Trophoblast cell (in vitro differentiated cells and primary cell): ENCODE measurements at regions not wholly inside any gene's neighbourhood (a gene's known extent, or its start where the extent isn't known, plus 50 kb on each side); places are given as distances from the start of the nearest gene placed in this dataset.

Source experiments
- DNase-seq, 2 donors: peaks; one replicate each; pipeline ENCODE4 v3.0.0-alpha.2; 2016
- H2AFZ ChIP-seq: 2 replicates; pipeline ENCODE4 v1.6.1; 2013; ENCODE audit warnings: low read length, moderate library complexity, mild to moderate bottlenecking; ENCODE audit not compliant: insufficient read depth, poor library complexity
- H2AK5ac ChIP-seq: 2 replicates; pipeline ENCODE4 v1.6.1; 2013; ENCODE audit warnings: mild to moderate bottlenecking, low read length
- H2BK120ac ChIP-seq: 2 replicates; pipeline ENCODE4 v1.6.1; 2013; ENCODE audit warnings: low read length, mild to moderate bottlenecking, moderate library complexity; ENCODE audit not compliant: insufficient read depth, poor library complexity
- H2BK12ac ChIP-seq: 2 replicates; pipeline ENCODE4 v1.6.1; 2013; ENCODE audit warnings: mild to moderate bottlenecking, low read length, moderate library complexity
- H2BK5ac ChIP-seq: 2 replicates; pipeline ENCODE4 v1.6.1; 2013; ENCODE audit warnings: low read length, low read depth, moderate library complexity, mild to moderate bottlenecking; ENCODE audit not compliant: poor library complexity
- H3K14ac ChIP-seq: 2 replicates; pipeline ENCODE4 v1.6.1; 2013; ENCODE audit warnings: mild to moderate bottlenecking, low read length
- H3K18ac ChIP-seq: 2 replicates; pipeline ENCODE4 v1.6.1; 2013; ENCODE audit warnings: mild to moderate bottlenecking, low read length
- H3K23ac ChIP-seq: 2 replicates; pipeline ENCODE4 v1.6.1; 2013; ENCODE audit warnings: low read length
- H3K27ac ChIP-seq: 2 replicates; pipeline ENCODE4 v1.5.1; 2013; ENCODE audit warnings: low read depth, mild to moderate bottlenecking, inconsistent platforms, low read length, moderate library complexity
- H3K27me3 ChIP-seq: 2 replicates; pipeline ENCODE4 v1.6.1; 2013; ENCODE audit warnings: inconsistent platforms, mild to moderate bottlenecking, low read length, moderate library complexity; ENCODE audit not compliant: insufficient read depth
- H3K36me3 ChIP-seq, 2 experiments: 1 replicate in 1 of 2; 2 replicates in 1 of 2; pipeline ENCODE4 v1.6.1; 2013; ENCODE audit warnings: low read length in 2 of 2, mild to moderate bottlenecking in 2 of 2, moderate library complexity in 1 of 2; ENCODE audit not compliant: insufficient read depth in 2 of 2, control insufficient read depth in 1 of 2
- H3K4ac ChIP-seq: 2 replicates; pipeline ENCODE4 v1.6.1; 2013; ENCODE audit warnings: low read depth, mild to moderate bottlenecking, low read length, moderate library complexity
- H3K4me1 ChIP-seq, 2 experiments: 1 replicate in 1 of 2; 2 replicates in 1 of 2; pipeline ENCODE4 v1.6.1; 2013; ENCODE audit warnings: low read length in 2 of 2, mild to moderate bottlenecking in 2 of 2, moderate library complexity in 1 of 2; ENCODE audit not compliant: insufficient read depth in 2 of 2, control insufficient read depth in 1 of 2
- H3K4me2 ChIP-seq: 2 replicates; pipeline ENCODE4 v1.6.1; 2013; ENCODE audit warnings: inconsistent platforms, mild to moderate bottlenecking, low read length, moderate library complexity
- H3K4me3 ChIP-seq: 2 replicates; pipeline ENCODE4 v1.5.1; 2013; ENCODE audit warnings: mild to moderate bottlenecking, low read depth, low read length, inconsistent platforms
- H3K79me1 ChIP-seq: one replicate; pipeline ENCODE4 v1.6.1; 2013; ENCODE audit warnings: low read length
- H3K79me2 ChIP-seq: 2 replicates; pipeline ENCODE4 v1.6.1; 2013; ENCODE audit warnings: low read length, mild to moderate bottlenecking; ENCODE audit not compliant: control insufficient read depth, insufficient read depth, poor library complexity
- H3K9ac ChIP-seq: 2 replicates; pipeline ENCODE4 v1.6.1; 2013; ENCODE audit warnings: mild to moderate bottlenecking, low read length
- H3K9me3 ChIP-seq: 2 replicates; pipeline ENCODE4 v1.6.1; 2013; ENCODE audit warnings: low read depth, mild to moderate bottlenecking, control low read depth, inconsistent platforms, low read length; ENCODE audit not compliant: insufficient read depth
- H4K12ac ChIP-seq: 2 replicates; pipeline ENCODE4 v1.6.1; 2013; ENCODE audit warnings: low read depth, mild to moderate bottlenecking, low read length, moderate library complexity
- H4K8ac ChIP-seq: 2 replicates; pipeline ENCODE4 v1.6.1; 2013; ENCODE audit warnings: low read depth, mild to moderate bottlenecking, low read length, moderate library complexity
- H4K91ac ChIP-seq: one replicate; pipeline ENCODE4 v1.6.1; 2013; ENCODE audit warnings: low read depth, mild to moderate bottlenecking, low read length, moderate library complexity
- WGBS: extraction: QIAGEN DNeasy Blood & Tissue Kit; methylation state at CpG from one replicate; pipeline ENCODE4 v1.1.7; 2013; ENCODE audit warnings: missing lambda C conversion rate; ENCODE audit not compliant: insufficient read length, insufficient coverage; ENCODE audit errors: extremely low coverage; 5-methylcytosine and 5-hydroxymethylcytosine counted together

- no peak overlapping the region for H3K18ac ChIP-seq
Observed at GRCh38 chr20:10928841-10929421, 255.1 kb upstream of the JAG1 start.

GRCh38 chr20:10935658-10936402 is 262.0 kb upstream of the JAG1 start:
- H3K27ac ChIP-seq: no peak overlapping the region
- H3K9ac ChIP-seq: no peak overlapping the region
- H2AFZ ChIP-seq: no peak overlapping the region
- H3K4me1 ChIP-seq: no peaks in the 10 kb centered on the region
- H4K91ac ChIP-seq: no peak overlapping the region
- H3K18ac ChIP-seq: no peak overlapping the region
- H3K9me3 ChIP-seq: no peaks in the 10 kb centered on the region
- no peak overlapping the region for H2BK120ac ChIP-seq
- no peak for DNase-seq
- H3K79me1 ChIP-seq: no peaks in the 10 kb centered on the region
- no peak overlapping the region for H2BK5ac ChIP-seq
- no peaks in the 10 kb centered on the region for H3K36me3 ChIP-seq
- H4K8ac ChIP-seq: no peak overlapping the region
- no peak overlapping the region for H3K4ac ChIP-seq
- H3K23ac ChIP-seq: no peak overlapping the region
- no peaks in the 10 kb centered on the region for H3K79me2 ChIP-seq
- no peaks in the 10 kb centered on the region for H3K27me3 ChIP-seq
- H3K4me2 ChIP-seq: no peak overlapping the region
- H3K14ac ChIP-seq: no peak overlapping the region
- no peak overlapping the region for H4K12ac ChIP-seq
- WGBS: no CpG with 5 or more reads among the region's 5 CpGs
- no peak overlapping the region for H2AK5ac ChIP-seq
- no peak overlapping the region for H3K4me3 ChIP-seq
- H2BK12ac ChIP-seq: no peak overlapping the region

More at GRCh38 chr20:10928841-10929421, 255.1 kb upstream of the JAG1 start:
- Histone ChIP-seq H3K4ac (no peak overlapping the region), H3K79me1 (no peaks in the 10 kb centered on the region), H3K27me3 (no peaks in the 10 kb centered on the region), H2BK12ac (no peak overlapping the region), H3K79me2 (no peaks in the 10 kb centered on the region), H3K27ac (no peak overlapping the region), H2BK120ac (no peak overlapping the region), H3K4me1 (no peaks in the 10 kb centered on the region), H3K23ac (no peak overlapping the region), H2BK5ac (no peak overlapping the region), H3K14ac (no peak overlapping the region), H4K91ac (no peak overlapping the region), H3K4me3 (no peak overlapping the region), H3K36me3 (no peaks in the 10 kb centered on the region), H4K8ac (no peak overlapping the region), H2AFZ (no peak overlapping the region), H3K9ac (no peak overlapping the region), H2AK5ac (no peak overlapping the region), H3K4me2 (no peak overlapping the region), H4K12ac (no peak overlapping the region), H3K9me3 (no peaks in the 10 kb centered on the region)
- no CpG with 5 or more reads among the region's 2 CpGs for WGBS
- DNase-seq: no peak

GRCh38 chr20:10936786-10937185 is 263.0 kb upstream of the JAG1 start:
- no peak overlapping the region for H3K4me2 ChIP-seq
- no CpG with 5 or more reads among the region's 2 CpGs for WGBS

GRCh38 chr20:10939331-10939941 is 265.6 kb upstream of the JAG1 start:
- H3K18ac ChIP-seq: no peak overlapping the region
- WGBS: no CpG with 5 or more reads among the region's 2 CpGs
- H2BK5ac ChIP-seq: no peak overlapping the region
- no peak overlapping the region for H2BK120ac ChIP-seq
- H3K27ac ChIP-seq: no peak overlapping the region
- no peak overlapping the region for H2AFZ ChIP-seq
- no peak overlapping the region for H3K9ac ChIP-seq
- H3K9me3 ChIP-seq: no peaks in the 10 kb centered on the region
- no peak overlapping the region for H4K91ac ChIP-seq
- H3K4me2 ChIP-seq: no peak overlapping the region
- no peak overlapping the region for H3K23ac ChIP-seq
- no peak overlapping the region for H4K8ac ChIP-seq
- no peak for DNase-seq
- no peak overlapping the region for H3K4ac ChIP-seq
- H3K4me3 ChIP-seq: no peak overlapping the region
- no peaks in the 10 kb centered on the region for H3K79me1 ChIP-seq
- no peak overlapping the region for H2AK5ac ChIP-seq
- H3K79me2 ChIP-seq: no peaks in the 10 kb centered on the region
- H3K27me3 ChIP-seq: no peaks in the 10 kb centered on the region
- H4K12ac ChIP-seq: no peak overlapping the region
- no peaks in the 10 kb centered on the region for H3K36me3 ChIP-seq
- H2BK12ac ChIP-seq: no peak overlapping the region
- H3K14ac ChIP-seq: no peak overlapping the region
- H3K4me1 ChIP-seq: no peaks in the 10 kb centered on the region

More at GRCh38 chr20:10936786-10937185, 263.0 kb upstream of the JAG1 start:
- Histone ChIP-seq H3K14ac (no peak overlapping the region), H2BK5ac (no peak overlapping the region), H3K4me3 (no peak overlapping the region), H3K18ac (no peak overlapping the region), H3K79me1 (no peaks in the 10 kb centered on the region), H4K12ac (no peak overlapping the region), H3K4ac (no peak overlapping the region), H3K4me1 (no peaks in the 10 kb centered on the region), H3K27ac (no peak overlapping the region), H2AK5ac (no peak overlapping the region), H3K9me3 (no peaks in the 10 kb centered on the region), H3K27me3 (no peaks in the 10 kb centered on the region), H3K79me2 (no peaks in the 10 kb centered on the region), H3K36me3 (no peaks in the 10 kb centered on the region), H2BK12ac (no peak overlapping the region), H4K8ac (no peak overlapping the region), H4K91ac (no peak overlapping the region), H2AFZ (no peak overlapping the region), H2BK120ac (no peak overlapping the region), H3K9ac (no peak overlapping the region), H3K23ac (no peak overlapping the region)
- no peak for DNase-seq
